ENCODE measurements at regions not wholly inside any gene's neighbourhood (a gene's known extent, or its start where the extent isn't known, plus 50 kb on each side); places are given as distances from the start of the nearest gene placed in this dataset.

DNA sequence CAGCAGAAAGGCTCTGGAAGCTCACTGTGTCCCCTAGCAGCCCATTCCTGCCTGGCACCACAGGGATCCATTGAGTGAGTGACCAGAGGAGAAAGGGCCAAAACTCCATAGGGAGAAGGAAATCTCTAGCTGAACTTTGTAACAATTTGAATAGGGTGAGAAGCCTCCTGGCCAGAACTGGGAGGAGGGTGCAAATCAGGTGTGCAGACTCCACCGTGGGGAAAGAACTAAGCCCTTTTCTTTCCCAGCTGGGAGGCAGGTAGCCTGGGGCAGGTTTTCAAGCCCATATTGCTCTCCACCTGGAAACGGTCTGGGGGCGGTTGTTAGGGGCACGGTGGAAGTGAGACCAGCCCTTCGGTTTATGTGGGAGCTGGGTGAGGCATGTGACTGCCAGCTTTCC, 227.2 kb downstream of the SNCA start:
- POLR2A ChIA-PET: no interaction called here
- FAIRE-seq: no peak
- Histone ChIP-seq H3K9ac (replicated peaks; ENCODE audit: extremely low read depth, insufficient read depth, low read length) (no peak overlapping the region), H4K20me1 (replicated peaks; ENCODE audit: control insufficient read depth, extremely low read depth, insufficient read depth, low read length) (no peaks in the 10 kb centered on the region), H3K27ac (ENCODE audit: insufficient read depth, low read depth, low read length) (no peak overlapping the region), H3K4me3 (replicated peaks in 1 of 3; ENCODE audit: insufficient read depth in 1 of 3, low read depth in 1 of 3, low read length in 3 of 3) (no peak overlapping the region), H3K79me2 (ENCODE audit: control insufficient read depth, insufficient read depth, low read length) (no peaks in the 10 kb centered on the region), H3K36me3 (ENCODE audit: control insufficient read depth in 2 of 2, extremely low read depth in 1 of 2, insufficient read depth in 2 of 2, low read length in 2 of 2) (no peaks in the 10 kb centered on the region), H3K9me1 (replicated peaks; ENCODE audit: control insufficient read depth, extremely low read depth, insufficient read depth, low read length) (no peaks in the 10 kb centered on the region), H3K4me2 (ENCODE audit: insufficient read depth, low read length) (no peak overlapping the region), H2AFZ (ENCODE audit: low read depth, low read length) (no peak overlapping the region), H3K27me3 (ENCODE audit: control insufficient read depth in 2 of 2, insufficient read depth in 2 of 2, low read length in 2 of 2) (no peaks in the 10 kb centered on the region), H3K9me3 (replicated peaks; ENCODE audit: control insufficient read depth, insufficient read depth, low read length) (no peaks in the 10 kb centered on the region), H3K4me1 (ENCODE audit: control insufficient read depth, extremely low read depth, insufficient read depth, low read length) (no peaks in the 10 kb centered on the region)
- intact Hi-C loops (cut with micrococcal nuclease) (no loop called here), dilution Hi-C loops (cut with MboI; ENCODE audit: extremely low pct_ligation_motif_present, low sequenced_read_pairs) (no loop called here)
- BruUV-seq (replicated peaks): no TSS peak
- TF ChIP-seq MYC (IDR thresholded peaks at IDR 0.05; ENCODE audit: low read depth, low read length): no peak
- TF ChIP-seq, protein P1, sequence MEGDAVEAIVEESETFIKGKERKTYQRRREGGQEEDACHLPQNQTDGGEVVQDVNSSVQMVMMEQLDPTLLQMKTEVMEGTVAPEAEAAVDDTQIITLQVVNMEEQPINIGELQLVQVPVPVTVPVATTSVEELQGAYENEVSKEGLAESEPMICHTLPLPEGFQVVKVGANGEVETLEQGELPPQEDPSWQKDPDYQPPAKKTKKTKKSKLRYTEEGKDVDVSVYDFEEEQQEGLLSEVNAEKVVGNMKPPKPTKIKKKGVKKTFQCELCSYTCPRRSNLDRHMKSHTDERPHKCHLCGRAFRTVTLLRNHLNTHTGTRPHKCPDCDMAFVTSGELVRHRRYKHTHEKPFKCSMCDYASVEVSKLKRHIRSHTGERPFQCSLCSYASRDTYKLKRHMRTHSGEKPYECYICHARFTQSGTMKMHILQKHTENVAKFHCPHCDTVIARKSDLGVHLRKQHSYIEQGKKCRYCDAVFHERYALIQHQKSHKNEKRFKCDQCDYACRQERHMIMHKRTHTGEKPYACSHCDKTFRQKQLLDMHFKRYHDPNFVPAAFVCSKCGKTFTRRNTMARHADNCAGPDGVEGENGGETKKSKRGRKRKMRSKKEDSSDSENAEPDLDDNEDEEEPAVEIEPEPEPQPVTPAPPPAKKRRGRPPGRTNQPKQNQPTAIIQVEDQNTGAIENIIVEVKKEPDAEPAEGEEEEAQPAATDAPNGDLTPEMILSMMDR (IDR thresholded peaks at IDR 0.05; ENCODE audit: extremely low read depth in 1 of 2, insufficient read depth in 1 of 2, low read depth in 1 of 2, low read length in 2 of 2): no peak
- TF ChIP-seq FOS (IDR thresholded peaks at IDR 0.05; ENCODE audit: borderline replicate concordance, insufficient read depth, low read length): no peak
- TF ChIP-seq, protein P2, sequence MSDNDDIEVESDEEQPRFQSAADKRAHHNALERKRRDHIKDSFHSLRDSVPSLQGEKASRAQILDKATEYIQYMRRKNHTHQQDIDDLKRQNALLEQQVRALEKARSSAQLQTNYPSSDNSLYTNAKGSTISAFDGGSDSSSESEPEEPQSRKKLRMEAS (IDR thresholded peaks at IDR 0.05; ENCODE audit: insufficient read depth, insufficient read length): no peak
- no peak for TF ChIP-seq GATA2 (IDR thresholded peaks at IDR 0.05; ENCODE audit: insufficient read depth, insufficient read length, low read depth, low read length)
- no peak for TF ChIP-seq EZH2 (IDR thresholded peaks at IDR 0.05; ENCODE audit: borderline replicate concordance, low read depth, low read length, severe bottlenecking)
- TF ChIP-seq JUN (IDR thresholded peaks at IDR 0.05; ENCODE audit: borderline replicate concordance, insufficient read depth, insufficient read length, low read depth): no peak
- no peak for TF ChIP-seq POLR2A (IDR thresholded peaks at IDR 0.05; ENCODE audit: low read depth, low read length)
- no peak for DNase-seq (ENCODE audit: low read depth, low spot score)
- CTCF ChIA-PET: no interaction called here
